Breast epithelium (tissue), 4 donors: ENCODE measurements at regions not wholly inside any gene's neighbourhood (a gene's known extent, or its start where the extent isn't known, plus 50 kb on each side); places are given as distances from the start of the nearest gene placed in this dataset.
A peak's percentile ranks its signal among the peaks of the same experiment; 100 is the strongest.

Experiments
- DNase-seq, 2 donors: peaks; one replicate each; pipeline ENCODE4 v3.0.0-alpha.2; 2019; ENCODE audit warnings: low spot score in 2 of 2
- H3K27ac ChIP-seq, 2 donors: fragments of 200-600 bp; sonication (generic) in 1 of 2; one replicate each; pipeline ENCODE4 v1.5.1; 2016 to 2019; ENCODE audit warnings: mild to moderate bottlenecking in 1 of 2
- H3K27me3 ChIP-seq, 2 donors: fragments of 200-600 bp; sonication (generic) in 1 of 2; one replicate each; pipeline versions ENCODE4 v1.5.1 to v1.6.0; 2017 to 2019; ENCODE audit warnings: control low read depth in 1 of 2, mild to moderate bottlenecking in 1 of 2
- H3K36me3 ChIP-seq: fragments of 200-600 bp; one replicate; pipeline ENCODE4 v1.5.1; 2019
- H3K4me1 ChIP-seq, 2 donors: fragments of 200-600 bp; sonication (generic); one replicate each; pipeline ENCODE4 v1.5.1; 2016 to 2019; ENCODE audit warnings: control low read depth in 1 of 2
- H3K4me3 ChIP-seq, 3 donors: fragments of 200-600 bp; sonication (generic); 1 replicate in 2 of 3; 2 replicates in 1 of 3; pipeline ENCODE4 v1.5.1; 2016 to 2019; ENCODE audit warnings: mild to moderate bottlenecking in 3 of 3, moderate library complexity in 2 of 3
- H3K9me3 ChIP-seq, 2 donors: fragments of 200-600 bp; sonication (generic) in 1 of 2; one replicate each; pipeline ENCODE4 v1.5.1; 2016 to 2019; ENCODE audit warnings: control low read depth in 1 of 2
- POLR2A ChIP-seq: fragments of 450-650 bp; IDR thresholded peaks from one replicate; pipeline ENCODE4 v1.6.1; 2016; ENCODE audit warnings: antibody characterized with exemption, mild to moderate bottlenecking, moderate library complexity
- POLR2AphosphoS5 ChIP-seq, 3 donors: sonication (generic); formaldehyde crosslinking; IDR thresholded peaks; one replicate each; pipeline ENCODE4 v1.6.1; 2017; ENCODE audit warnings: antibody characterized with exemption in 3 of 3
- intact Hi-C: fragments of 100-400 bp; cut with DNase I; formaldehyde crosslinking; loops from one replicate; pipeline ENCODE4 v1.15.1; 2023; ENCODE audit warnings: low total_unique reads
- TF ChIP-seq, protein P1 (sequence below), 3 donors: fragments of 450-650 bp; IDR thresholded peaks; one replicate each; pipeline ENCODE4 v1.5.1; 2016 to 2017; ENCODE audit warnings: antibody characterized with exemption in 3 of 3, mild to moderate bottlenecking in 3 of 3, moderate library complexity in 3 of 3

DNA sequence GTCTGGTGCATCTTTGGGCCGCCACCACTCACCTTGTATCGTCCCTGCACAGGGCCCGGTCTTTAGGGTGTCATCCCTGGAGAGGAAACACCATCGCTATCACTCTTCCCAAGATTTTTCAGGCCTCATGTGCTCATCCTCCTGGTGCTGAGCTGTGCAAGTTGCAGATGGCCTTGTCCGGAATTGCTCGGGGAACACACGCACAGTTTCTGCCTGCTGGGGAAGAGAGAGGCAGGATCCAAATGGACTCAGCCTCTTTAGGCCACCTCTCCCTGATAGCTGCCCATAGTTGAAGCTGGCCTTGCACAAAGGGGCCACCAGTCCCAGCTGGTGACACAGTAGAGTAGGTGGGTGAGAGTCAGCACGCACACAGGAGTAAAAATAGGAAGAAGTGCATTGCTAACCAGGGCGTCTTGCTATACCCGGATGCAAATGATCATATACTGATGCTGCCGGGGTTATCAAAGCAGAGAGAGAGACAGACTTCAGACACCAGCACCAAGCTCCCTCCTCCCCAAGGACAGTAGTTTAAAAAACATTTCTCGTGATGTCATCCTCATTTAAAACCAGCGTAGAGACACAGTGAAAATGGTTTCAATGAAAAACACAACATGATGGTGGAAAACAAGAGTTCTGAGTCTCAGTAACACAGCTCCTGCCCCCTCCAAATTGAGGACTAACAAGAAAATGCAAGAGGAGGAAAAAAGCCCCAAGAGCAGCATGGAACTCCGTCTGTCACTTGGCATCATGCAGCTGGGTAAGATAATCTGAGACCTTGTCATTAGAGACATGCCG is 147.5 kb upstream of the NCK2 start:
- Histone ChIP-seq H3K4me3 (no peak overlapping the region), H3K4me1 (no peaks in the 10 kb centered on the region), H3K36me3 (no peaks in the 10 kb centered on the region), H3K27ac (peak overlapping the region in 1 of 2 donors; percentile 19), H3K27me3 (no peaks in the 10 kb centered on the region), H3K9me3 (no peaks in the 10 kb centered on the region)
- no peak for DNase-seq
- no peak for TF ChIP-seq POLR2A
- TF ChIP-seq, protein P1, sequence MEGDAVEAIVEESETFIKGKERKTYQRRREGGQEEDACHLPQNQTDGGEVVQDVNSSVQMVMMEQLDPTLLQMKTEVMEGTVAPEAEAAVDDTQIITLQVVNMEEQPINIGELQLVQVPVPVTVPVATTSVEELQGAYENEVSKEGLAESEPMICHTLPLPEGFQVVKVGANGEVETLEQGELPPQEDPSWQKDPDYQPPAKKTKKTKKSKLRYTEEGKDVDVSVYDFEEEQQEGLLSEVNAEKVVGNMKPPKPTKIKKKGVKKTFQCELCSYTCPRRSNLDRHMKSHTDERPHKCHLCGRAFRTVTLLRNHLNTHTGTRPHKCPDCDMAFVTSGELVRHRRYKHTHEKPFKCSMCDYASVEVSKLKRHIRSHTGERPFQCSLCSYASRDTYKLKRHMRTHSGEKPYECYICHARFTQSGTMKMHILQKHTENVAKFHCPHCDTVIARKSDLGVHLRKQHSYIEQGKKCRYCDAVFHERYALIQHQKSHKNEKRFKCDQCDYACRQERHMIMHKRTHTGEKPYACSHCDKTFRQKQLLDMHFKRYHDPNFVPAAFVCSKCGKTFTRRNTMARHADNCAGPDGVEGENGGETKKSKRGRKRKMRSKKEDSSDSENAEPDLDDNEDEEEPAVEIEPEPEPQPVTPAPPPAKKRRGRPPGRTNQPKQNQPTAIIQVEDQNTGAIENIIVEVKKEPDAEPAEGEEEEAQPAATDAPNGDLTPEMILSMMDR (IDR thresholded peaks at IDR 0.05), result no peak
- no peak for TF ChIP-seq POLR2AphosphoS5 (IDR thresholded peaks at IDR 0.05)
- intact Hi-C loops, result no loop called here

DNA sequence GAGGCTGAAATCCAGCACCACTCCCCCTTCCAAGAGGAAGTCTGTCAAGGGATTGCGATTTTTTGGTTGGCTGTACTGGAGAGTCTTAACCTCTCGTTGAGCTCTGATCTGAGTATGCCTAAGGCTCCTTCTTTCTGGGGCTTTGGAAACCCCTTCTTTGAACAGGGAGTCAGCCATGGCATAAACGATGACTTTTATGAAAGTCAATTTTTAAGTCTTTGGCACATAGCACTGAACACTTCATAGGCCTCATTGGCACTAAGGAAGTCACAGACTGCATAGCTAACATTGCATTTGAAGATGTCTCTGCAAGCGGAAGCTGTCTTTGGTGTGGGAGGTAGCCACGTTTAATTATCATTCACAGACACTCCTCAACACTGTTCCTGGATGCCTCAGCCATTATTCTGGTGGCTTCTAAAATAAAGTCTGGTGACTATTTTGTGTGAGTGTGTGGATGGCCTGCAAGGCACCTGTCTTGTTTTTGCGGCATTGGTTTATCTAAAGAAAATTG is 148.2 kb upstream of the NCK2 start:
- no peak overlapping the region for H3K27ac ChIP-seq
- H3K4me1 ChIP-seq, result no peaks in the 10 kb centered on the region
- no peaks in the 10 kb centered on the region for H3K27me3 ChIP-seq
- no peak for TF ChIP-seq POLR2A
- TF ChIP-seq, protein P1 (IDR thresholded peaks at IDR 0.05), result no peak
- TF ChIP-seq POLR2AphosphoS5 (IDR thresholded peaks at IDR 0.05), result no peak
- H3K4me3 ChIP-seq, result no peak overlapping the region
- no peaks in the 10 kb centered on the region for H3K36me3 ChIP-seq
- no peaks in the 10 kb centered on the region for H3K9me3 ChIP-seq
- intact Hi-C loops, result no loop called here
- DNase-seq, result no peak

DNA sequence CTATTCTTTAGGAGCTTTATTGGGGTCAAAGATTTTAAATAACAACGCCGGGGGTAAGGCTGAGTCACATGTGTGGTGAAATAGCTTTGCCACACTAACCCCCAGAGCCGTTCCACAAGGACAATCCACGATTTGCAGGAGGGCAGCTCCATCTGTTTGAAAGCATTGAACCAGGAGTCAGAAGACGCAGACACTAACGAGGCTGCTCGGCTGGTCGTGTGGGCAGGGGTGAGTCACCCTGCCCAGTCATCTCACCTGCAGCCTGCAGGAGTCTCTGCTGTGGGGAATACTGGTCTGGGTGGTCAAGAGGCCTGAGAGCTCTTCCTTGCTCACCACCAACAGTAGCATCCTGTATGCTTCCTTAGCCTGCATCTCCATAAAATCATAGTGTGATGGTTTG is 149.2 kb upstream of the NCK2 start:
- Histone ChIP-seq H3K27me3 (no peaks in the 10 kb centered on the region), H3K4me3 (no peak overlapping the region), H3K27ac (no peak overlapping the region), H3K36me3 (no peaks in the 10 kb centered on the region), H3K4me1 (no peaks in the 10 kb centered on the region), H3K9me3 (no peaks in the 10 kb centered on the region)
- no peak for DNase-seq
- intact Hi-C loops, result no loop called here
- no peak for TF ChIP-seq POLR2A

DNA sequence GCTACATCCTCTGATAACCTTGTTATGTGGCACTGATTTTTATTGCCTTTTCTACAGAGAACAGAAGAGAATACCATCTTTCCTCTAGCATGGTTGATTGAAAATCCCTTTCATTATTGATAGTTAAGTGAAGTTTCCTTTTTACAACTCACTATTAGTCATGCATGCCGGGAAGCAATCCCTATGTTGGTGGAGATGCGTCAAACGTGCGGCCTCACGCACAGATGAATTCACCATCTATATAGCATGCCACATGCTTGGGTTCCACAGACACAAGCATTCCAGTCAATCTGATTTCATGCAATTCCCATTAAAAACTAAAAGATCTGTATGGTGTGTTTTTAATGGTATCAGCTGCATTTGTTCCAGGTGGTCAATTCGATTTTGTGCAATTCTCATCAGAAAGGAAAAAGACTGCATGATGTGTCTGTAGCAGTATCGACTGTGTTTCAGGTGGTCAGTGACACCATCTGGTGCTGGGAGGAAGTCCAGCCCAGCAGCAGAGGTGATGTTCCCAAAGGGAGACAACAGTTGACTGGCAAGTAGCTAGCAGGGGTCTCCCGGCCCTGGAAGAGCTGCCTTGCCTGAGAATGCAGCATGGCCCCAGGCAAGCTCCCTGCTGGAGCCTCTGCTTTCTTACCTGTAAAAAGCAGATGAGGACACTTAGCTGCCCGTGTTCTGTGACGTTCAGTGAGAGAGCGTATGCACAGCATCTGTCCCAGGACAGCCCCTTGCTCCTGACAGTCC is 151.3 kb upstream of the NCK2 start:
- Histone ChIP-seq H3K27me3 (no peaks in the 10 kb centered on the region), H3K27ac (no peak overlapping the region), H3K36me3 (no peaks in the 10 kb centered on the region), H3K4me1 (no peaks in the 10 kb centered on the region), H3K9me3 (peaks cover 0 to 8% of the 10 kb centered on the region in 2 donors), H3K4me3 (no peak overlapping the region)
- TF ChIP-seq, protein P1 (IDR thresholded peaks at IDR 0.05), result no peak
- TF ChIP-seq POLR2A (no peak), POLR2AphosphoS5 (IDR thresholded peaks at IDR 0.05) (no peak)
- no peak for DNase-seq
- intact Hi-C loops, result no loop called here

DNA sequence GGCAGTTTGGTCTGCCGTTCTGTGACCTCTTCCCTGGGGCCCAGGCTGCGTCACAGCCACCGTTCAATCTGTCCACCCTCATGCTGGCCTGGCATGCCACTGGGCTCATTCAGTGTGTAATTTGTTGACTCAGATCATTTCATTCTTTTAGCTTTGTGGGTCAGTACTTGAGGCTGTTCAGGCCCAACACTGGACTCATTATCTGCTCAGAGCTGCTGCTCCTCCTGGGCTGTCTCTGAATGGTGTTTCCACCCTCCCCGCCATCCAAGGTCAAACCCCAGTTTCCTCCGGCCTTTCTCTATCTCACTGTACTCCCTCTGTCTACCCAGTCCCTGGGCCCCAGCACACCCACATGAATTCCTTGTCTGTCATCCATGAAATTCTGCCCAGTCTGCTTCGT is 152.4 kb upstream of the NCK2 start:
- Histone ChIP-seq H3K4me3 (no peak overlapping the region), H3K9me3 (peaks cover 0 to 8% of the 10 kb centered on the region in 2 donors), H3K27me3 (no peaks in the 10 kb centered on the region), H3K4me1 (no peaks in the 10 kb centered on the region), H3K27ac (no peak overlapping the region), H3K36me3 (no peaks in the 10 kb centered on the region)
- DNase-seq, result no peak
- intact Hi-C loops, result no loop called here
- no peak for TF ChIP-seq POLR2AphosphoS5 (IDR thresholded peaks at IDR 0.05)
- TF ChIP-seq, protein P1 (IDR thresholded peaks at IDR 0.05), result no peak
- TF ChIP-seq POLR2A, result no peak
